Naive thymus-derived CD4-positive, alpha-beta T cell (primary cell): ENCODE measurements at regions not wholly inside any gene's neighbourhood (a gene's known extent, or its start where the extent isn't known, plus 50 kb on each side); places are given as distances from the start of the nearest gene placed in this dataset.

Experiments used
- ATAC-seq: fragments of 150-1000 bp; cut with Tn5 transposase; 2 replicates; pipeline ENCODE4 v1.10.0; 2021; ENCODE audit warnings: mild to moderate bottlenecking, moderate library complexity
- CTCF ChIA-PET: fragments of 350-600 bp; sonication (Branson Sonifier 250); formaldehyde crosslinking; loops from one replicate; lab custom pipeline; 2021; ENCODE audit warnings: antibody characterized with exemption; lab: Charles Lee
- POLR2A ChIA-PET: fragments of 350-600 bp; sonication (Branson Sonifier 250); formaldehyde crosslinking; loops from one replicate; lab custom pipeline; 2021; ENCODE audit warnings: antibody characterized with exemption, inconsistent platforms; lab: Charles Lee
- DNase-seq, 9 donors: peaks; one replicate each; pipeline versions ENCODE4 v3.0.0 to v3.0.0-alpha.2; 2020 to 2022; ENCODE audit warnings: mixed read lengths in 1 of 9
- H3K27ac ChIP-seq: one replicate; pipeline ENCODE4 v1.7.0; 2013; ENCODE audit warnings: mild to moderate bottlenecking, low read depth, low read length, moderate library complexity
- H3K27me3 ChIP-seq, 2 donors: one replicate each; pipeline ENCODE4 v1.7.0; 2013; ENCODE audit warnings: low read length in 2 of 2, mild to moderate bottlenecking in 2 of 2, moderate library complexity in 2 of 2; ENCODE audit not compliant: control insufficient read depth in 2 of 2, insufficient read depth in 2 of 2
- H3K36me3 ChIP-seq, 3 experiments: 1 replicate in 2 of 3; 2 replicates in 1 of 3; pipeline ENCODE4 v1.7.0; 2013; ENCODE audit warnings: low read length in 3 of 3, mild to moderate bottlenecking in 3 of 3, moderate library complexity in 1 of 3; ENCODE audit not compliant: insufficient read depth in 3 of 3, control insufficient read depth in 2 of 3
- H3K4me1 ChIP-seq, 2 donors: one replicate each; pipeline ENCODE4 v1.7.0; 2013; ENCODE audit warnings: low read length in 2 of 2, mild to moderate bottlenecking in 2 of 2, moderate library complexity in 1 of 2; ENCODE audit not compliant: control insufficient read depth in 2 of 2, insufficient read depth in 2 of 2
- H3K4me3 ChIP-seq: 2 replicates; pipeline ENCODE4 v1.7.0; 2013; ENCODE audit warnings: mild to moderate bottlenecking, low read length
- H3K9me3 ChIP-seq, 3 experiments: 1 replicate in 2 of 3; 2 replicates in 1 of 3; pipeline ENCODE4 v1.7.0; 2013; ENCODE audit warnings: low read length in 3 of 3; ENCODE audit not compliant: control insufficient read depth in 2 of 3
- H3K27ac Mint-ChIP-seq, 9 donors: one replicate each; pipeline ENCODE4 v1.8.0; 2020 to 2022; ENCODE audit warnings: mixed read lengths in 9 of 9, mild to moderate bottlenecking in 8 of 9, moderate library complexity in 5 of 9, inconsistent platforms in 2 of 9
- H3K27me3 Mint-ChIP-seq, 5 donors: one replicate each; pipeline ENCODE4 v1.8.0; 2021 to 2022; ENCODE audit warnings: mixed read lengths in 5 of 5, mild to moderate bottlenecking in 1 of 5
- H3K36me3 Mint-ChIP-seq, 5 donors: one replicate each; pipeline ENCODE4 v1.8.0; 2020 to 2022; ENCODE audit warnings: mixed read lengths in 5 of 5, mild to moderate bottlenecking in 3 of 5, inconsistent platforms in 1 of 5
- H3K4me1 Mint-ChIP-seq, 7 donors: one replicate each; pipeline ENCODE4 v1.8.0; 2020 to 2022; ENCODE audit warnings: mixed read lengths in 7 of 7, mild to moderate bottlenecking in 3 of 7, inconsistent platforms in 1 of 7
- H3K4me3 Mint-ChIP-seq, 10 donors: one replicate each; pipeline ENCODE4 v1.8.0; 2020 to 2022; ENCODE audit warnings: mild to moderate bottlenecking in 10 of 10, mixed read lengths in 10 of 10, moderate library complexity in 6 of 10, inconsistent platforms in 2 of 10
- H3K9me3 Mint-ChIP-seq, 11 donors: one replicate each; pipeline ENCODE4 v1.8.0; 2020 to 2022; ENCODE audit warnings: mixed read lengths in 11 of 11, mild to moderate bottlenecking in 4 of 11, inconsistent platforms in 1 of 11, moderate library complexity in 1 of 11
- intact Hi-C, 2 donors: fragments of 100-400 bp; cut with micrococcal nuclease; formaldehyde crosslinking; loops; one replicate each; pipeline ENCODE4 v1.15.1; 2023

DNA sequence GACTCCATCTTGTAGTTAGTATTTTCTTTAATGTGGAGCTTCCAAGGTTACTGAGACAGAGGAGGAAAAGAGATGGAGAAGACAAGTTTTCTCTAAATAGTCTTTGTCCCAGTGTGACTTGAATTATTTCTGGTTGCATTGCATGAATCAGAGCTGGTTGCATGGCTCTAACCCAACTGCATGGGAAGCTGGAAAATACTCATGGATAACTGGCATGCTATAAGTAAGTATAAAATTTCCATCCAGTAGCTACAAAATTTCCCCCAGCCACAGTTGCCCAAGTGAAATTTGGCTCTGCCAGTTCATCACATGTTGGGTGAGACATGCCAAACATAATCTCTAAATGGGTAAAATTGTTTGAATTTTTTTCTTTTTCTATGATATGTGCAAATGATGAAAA lies 1161.5 kb downstream of the CDH11 start:
- H3K27ac ChIP-seq, result no peak overlapping the region
- intact Hi-C loops, result no loop called here
- ChIA-PET POLR2A (no interaction called here), CTCF (no interaction called here)
- no peak overlapping the region for H3K27ac Mint-ChIP-seq
- H3K9me3 Mint-ChIP-seq, result peaks cover 0 to 34% (median 15%) of the 10 kb centered on the region in 11 donors
- ATAC-seq, result no peak
- peaks cover 0 to 10% (median 0%) of the 10 kb centered on the region in 3 experiments for H3K9me3 ChIP-seq
- no peak overlapping the region for H3K4me3 Mint-ChIP-seq
- H3K4me1 ChIP-seq, result no peaks in the 10 kb centered on the region
- no peaks in the 10 kb centered on the region for H3K27me3 ChIP-seq
- DNase-seq, result no peak
- H3K36me3 Mint-ChIP-seq, result peaks cover 0 to 4% (median 0%) of the 10 kb centered on the region in 5 donors
- no peaks in the 10 kb centered on the region for H3K27me3 Mint-ChIP-seq
- H3K4me3 ChIP-seq, result no peak overlapping the region
- H3K36me3 ChIP-seq, result no peaks in the 10 kb centered on the region
- H3K4me1 Mint-ChIP-seq, result peaks cover 0 to 2% (median 0%) of the 10 kb centered on the region in 7 donors

DNA sequence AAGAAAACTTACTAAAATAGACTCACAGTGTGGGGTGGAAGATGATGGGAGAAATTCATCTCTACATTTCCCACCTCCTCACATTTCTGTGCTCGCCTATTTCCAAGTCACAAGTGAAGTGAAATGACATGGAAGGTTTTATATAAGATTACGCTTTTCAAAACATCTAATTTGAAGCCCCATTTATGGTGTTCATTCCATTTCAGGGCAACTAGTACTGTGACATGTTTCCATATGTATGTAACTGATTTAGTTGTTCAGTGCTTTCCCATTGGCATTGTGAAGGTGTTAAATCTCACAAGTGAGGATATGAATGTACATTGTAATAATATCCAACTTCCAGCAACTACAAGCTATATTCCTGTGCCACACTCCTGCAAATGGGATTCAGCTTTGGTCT lies 1174.8 kb downstream of the CDH11 start:
- no peak for ATAC-seq
- DNase-seq, result no peak
- Histone ChIP-seq H3K9me3 (peaks cover 0 to 7% (median 0%) of the 10 kb centered on the region in 3 experiments), H3K27ac (no peak overlapping the region), H3K4me3 (no peak overlapping the region), H3K27me3 (no peaks in the 10 kb centered on the region), H3K36me3 (no peaks in the 10 kb centered on the region), H3K4me1 (no peaks in the 10 kb centered on the region)
- ChIA-PET CTCF (no interaction called here), POLR2A (no interaction called here)
- Mint-ChIP-seq H3K9me3 (peaks cover 2 to 32% (median 11%) of the 10 kb centered on the region in 11 donors), H3K27ac (no peak overlapping the region), H3K36me3 (no peaks in the 10 kb centered on the region), H3K4me1 (no peaks in the 10 kb centered on the region), H3K4me3 (no peak overlapping the region), H3K27me3 (no peaks in the 10 kb centered on the region)
- intact Hi-C loops, result no loop called here

DNA sequence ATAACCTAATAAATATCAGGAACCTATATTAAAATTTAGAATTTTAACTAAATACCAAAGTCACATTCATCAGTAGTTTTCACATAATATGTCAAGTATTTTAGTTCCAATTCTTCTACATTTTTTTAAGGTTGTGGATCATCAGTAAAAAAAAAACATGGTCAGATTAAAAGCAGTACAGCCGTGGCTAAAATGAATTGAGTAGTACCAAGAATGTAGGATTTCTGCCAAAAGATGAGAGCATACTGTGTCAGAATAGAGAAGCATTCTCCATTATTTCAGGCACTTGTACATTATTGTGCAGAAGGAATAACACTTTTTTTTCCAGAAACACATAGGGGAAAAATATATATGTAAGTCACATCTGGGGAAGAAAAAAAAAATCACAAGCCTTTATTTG lies 1176.1 kb downstream of the CDH11 start:
- H3K36me3 Mint-ChIP-seq, result no peaks in the 10 kb centered on the region
- no peaks in the 10 kb centered on the region for H3K27me3 ChIP-seq

DNA sequence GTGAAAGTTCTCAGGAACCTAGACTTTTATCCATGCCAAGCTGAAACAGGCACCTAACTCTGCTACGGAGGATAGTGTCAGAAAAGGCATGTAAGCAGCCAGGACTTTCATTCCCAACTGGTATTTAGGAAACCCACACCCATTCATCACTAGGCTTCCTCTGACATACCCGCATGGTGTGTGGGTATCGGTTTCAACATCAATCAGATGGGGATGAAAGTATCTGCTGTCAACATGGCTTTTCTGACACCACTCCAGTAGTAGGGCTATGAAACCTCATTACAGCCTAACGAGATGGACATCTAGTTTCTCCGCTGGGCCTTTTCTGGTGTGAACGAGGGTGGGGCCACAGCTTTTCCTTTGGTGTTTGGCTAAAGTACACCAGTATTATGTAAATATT lies 1178.3 kb downstream of the CDH11 start:
- Mint-ChIP-seq H3K27ac (no peak overlapping the region), H3K36me3 (no peaks in the 10 kb centered on the region), H3K4me3 (no peak overlapping the region), H3K4me1 (no peaks in the 10 kb centered on the region), H3K27me3 (no peaks in the 10 kb centered on the region), H3K9me3 (peaks cover 4 to 34% (median 15%) of the 10 kb centered on the region in 11 donors)
- intact Hi-C loops, result no loop called here
- H3K36me3 ChIP-seq, result no peaks in the 10 kb centered on the region
- ATAC-seq (no peak), DNase-seq (no peak)
- H3K27ac ChIP-seq, result no peak overlapping the region
- H3K27me3 ChIP-seq, result no peaks in the 10 kb centered on the region
- peaks cover 0 to 7% (median 0%) of the 10 kb centered on the region in 3 experiments for H3K9me3 ChIP-seq
- POLR2A ChIA-PET, result no interaction called here
- no peak overlapping the region for H3K4me3 ChIP-seq
- H3K4me1 ChIP-seq, result no peaks in the 10 kb centered on the region
- CTCF ChIA-PET, result no interaction called here

More for the DNA sequence above, 1176.1 kb downstream of the CDH11 start:
- ChIA-PET CTCF (no interaction called here), POLR2A (no interaction called here)
- ATAC-seq (no peak), DNase-seq (no peak)
- Mint-ChIP-seq H3K27ac (no peak overlapping the region), H3K27me3 (no peaks in the 10 kb centered on the region), H3K4me1 (no peaks in the 10 kb centered on the region), H3K9me3 (peaks cover 2 to 25% (median 13%) of the 10 kb centered on the region in 11 donors), H3K4me3 (no peak overlapping the region)
- Histone ChIP-seq H3K4me1 (no peaks in the 10 kb centered on the region), H3K9me3 (peaks cover 0 to 7% (median 0%) of the 10 kb centered on the region in 3 experiments), H3K4me3 (no peak overlapping the region), H3K36me3 (no peaks in the 10 kb centered on the region), H3K27ac (no peak overlapping the region)
- intact Hi-C loops, result no loop called here

DNA sequence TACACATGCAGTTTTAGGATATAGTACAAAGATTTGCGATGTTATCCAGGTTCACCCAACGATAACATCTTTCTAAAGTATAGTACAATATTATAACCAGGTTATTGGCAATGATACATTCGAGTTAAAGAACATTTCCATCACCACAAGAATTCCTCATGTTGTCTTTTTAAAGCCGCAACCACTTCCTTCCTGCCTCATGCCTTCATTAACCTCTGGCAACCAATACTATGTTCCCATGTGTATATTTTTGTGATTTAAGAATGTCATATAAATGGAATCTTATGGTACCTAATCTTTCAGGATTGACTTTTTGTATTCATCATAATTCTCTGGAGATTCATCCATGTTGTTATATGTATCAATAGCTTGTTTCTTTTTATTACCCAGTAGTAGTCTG lies 1183.2 kb downstream of the CDH11 start:
- ATAC-seq (no peak), DNase-seq (no peak)
- H3K9me3 Mint-ChIP-seq, result peaks cover 1 to 40% (median 15%) of the 10 kb centered on the region in 11 donors
- no peak overlapping the region for H3K27ac ChIP-seq
- no peak overlapping the region for H3K4me3 ChIP-seq
- H3K9me3 ChIP-seq, result peaks cover 0 to 7% (median 0%) of the 10 kb centered on the region in 3 experiments
- POLR2A ChIA-PET, result no interaction called here
- H3K27ac Mint-ChIP-seq, result no peak overlapping the region
- no peaks in the 10 kb centered on the region for H3K27me3 Mint-ChIP-seq
- intact Hi-C loops, result no loop called here
- H3K4me3 Mint-ChIP-seq, result no peak overlapping the region
- no peaks in the 10 kb centered on the region for H3K27me3 ChIP-seq
- H3K4me1 ChIP-seq, result no peaks in the 10 kb centered on the region
- no peaks in the 10 kb centered on the region for H3K36me3 ChIP-seq
- no peaks in the 10 kb centered on the region for H3K36me3 Mint-ChIP-seq
- no peaks in the 10 kb centered on the region for H3K4me1 Mint-ChIP-seq
- CTCF ChIA-PET, result no interaction called here

DNA sequence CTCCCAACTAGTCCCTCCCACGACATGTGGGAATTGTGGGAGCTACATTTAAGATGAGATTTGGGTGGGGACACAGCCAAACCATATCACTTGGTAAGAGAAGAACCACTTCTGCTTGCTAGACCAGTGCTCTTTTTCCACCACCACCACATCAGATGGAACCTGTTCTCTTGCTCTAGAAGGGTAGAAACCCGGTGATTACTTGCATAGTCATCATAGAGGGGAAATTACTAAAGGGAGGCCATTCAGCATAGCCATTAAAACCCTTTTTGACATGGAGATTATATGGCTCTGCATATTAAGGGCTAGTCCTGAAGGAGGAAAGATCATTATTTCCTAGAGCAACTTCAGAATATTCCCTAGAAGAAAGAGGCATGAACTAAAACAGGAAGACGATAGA lies 1188.0 kb downstream of the CDH11 start:
- Mint-ChIP-seq H3K36me3 (no peaks in the 10 kb centered on the region), H3K27ac (no peak overlapping the region), H3K4me1 (no peaks in the 10 kb centered on the region), H3K9me3 (peaks cover 2 to 36% (median 18%) of the 10 kb centered on the region in 11 donors), H3K4me3 (no peak overlapping the region), H3K27me3 (no peaks in the 10 kb centered on the region)
- Histone ChIP-seq H3K27me3 (no peaks in the 10 kb centered on the region), H3K9me3 (no peaks in the 10 kb centered on the region), H3K27ac (no peak overlapping the region), H3K4me3 (no peak overlapping the region), H3K36me3 (no peaks in the 10 kb centered on the region), H3K4me1 (no peaks in the 10 kb centered on the region)
- ChIA-PET POLR2A (no interaction called here), CTCF (no interaction called here)
- ATAC-seq, result no peak
- DNase-seq, result no peak
- intact Hi-C loops, result no loop called here

DNA sequence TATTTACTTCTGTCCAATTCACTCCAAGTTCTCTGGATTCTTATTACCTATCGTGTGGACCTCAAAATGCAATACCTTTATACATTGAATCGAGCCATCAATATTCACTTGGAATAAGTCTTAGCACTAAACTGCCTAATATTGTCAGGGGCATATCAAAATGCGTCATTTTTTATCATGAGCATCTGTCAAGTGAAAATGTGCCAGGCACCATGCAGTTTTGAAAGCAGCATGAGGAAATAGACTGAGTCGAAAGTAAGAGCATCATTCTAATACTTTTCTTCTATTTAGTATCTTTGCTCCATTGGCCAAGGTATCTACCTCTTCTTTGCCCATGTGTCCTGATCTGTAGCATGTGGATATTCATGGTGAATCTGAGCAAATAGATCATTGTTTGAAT lies 1193.4 kb downstream of the CDH11 start:
- H3K4me1 Mint-ChIP-seq, result no peaks in the 10 kb centered on the region
- H3K9me3 Mint-ChIP-seq, result peaks cover 7 to 37% (median 19%) of the 10 kb centered on the region in 11 donors
- H3K27me3 ChIP-seq, result no peaks in the 10 kb centered on the region
- ChIA-PET POLR2A (no interaction called here), CTCF (no interaction called here)
- H3K27me3 Mint-ChIP-seq, result no peaks in the 10 kb centered on the region
- ATAC-seq (no peak), DNase-seq (no peak)
- H3K4me1 ChIP-seq, result no peaks in the 10 kb centered on the region
- no peak overlapping the region for H3K4me3 Mint-ChIP-seq
- no peak overlapping the region for H3K27ac Mint-ChIP-seq
- no peak overlapping the region for H3K4me3 ChIP-seq
- H3K36me3 ChIP-seq, result no peaks in the 10 kb centered on the region
- no peaks in the 10 kb centered on the region for H3K9me3 ChIP-seq
- intact Hi-C loops, result no loop called here
- H3K36me3 Mint-ChIP-seq, result peaks cover 0 to 3% (median 0%) of the 10 kb centered on the region in 5 donors
- H3K27ac ChIP-seq, result no peak overlapping the region
